HG03045 (cell line): ENCODE measurements at regions not wholly inside any gene's neighbourhood (a gene's known extent, or its start where the extent isn't known, plus 50 kb on each side); places are given as distances from the start of the nearest gene placed in this dataset.
A peak's percentile ranks its signal among the peaks of the same experiment; 100 is the strongest.

Source experiments
- ATAC-seq: cut with Tn5 transposase; IDR thresholded peaks from one replicate; pipeline ENCODE4 v1.9.1; 2021; ENCODE audit warnings: mild to moderate bottlenecking, moderate library complexity; ENCODE audit not compliant: unreplicated experiment

GRCh38 chr1:200319148-200319547 lies 90.7 kb downstream of the ZNF281 start:
- ATAC-seq = no peak

GRCh38 chr1:200317236-200317635 lies 92.6 kb downstream of the ZNF281 start:
- ATAC-seq = no peak

GRCh38 chr1:200316148-200316803 lies 93.6 kb downstream of the ZNF281 start:
- no peak for ATAC-seq

GRCh38 chr1:200314085-200314750 lies 95.6 kb downstream of the ZNF281 start:
- ATAC-seq = no peak

- no peak for ATAC-seq
Observed at GRCh38 chr1:200311256-200311655, 98.6 kb downstream of the ZNF281 start.

- no peak for ATAC-seq
Observed at GRCh38 chr1:200310824-200311223, 99.0 kb downstream of the ZNF281 start.

- no peak for ATAC-seq
Observed at GRCh38 chr1:200307755-200308066, 102.1 kb downstream of the ZNF281 start.

- peak; percentile 34 for ATAC-seq
Observed at GRCh38 chr1:200306944-200307754, 102.7 kb downstream of the ZNF281 start.

GRCh38 chr1:200305806-200306205 lies 104.0 kb downstream of the ZNF281 start:
- no peak for ATAC-seq

GRCh38 chr1:200304171-200304570 lies 105.7 kb downstream of the ZNF281 start:
- ATAC-seq = no peak

GRCh38 chr1:200302921-200303290 lies 106.9 kb downstream of the ZNF281 start:
- no peak for ATAC-seq

GRCh38 chr1:200302192-200302920 lies 107.5 kb downstream of the ZNF281 start:
- peak; percentile 81 for ATAC-seq

GRCh38 chr1:200301152-200301551 lies 108.7 kb downstream of the ZNF281 start:
- no peak for ATAC-seq

GRCh38 chr1:200299571-200299970 lies 110.3 kb downstream of the ZNF281 start:
- ATAC-seq = no peak

- no peak for ATAC-seq
Observed at GRCh38 chr1:200298242-200298641, 111.6 kb downstream of the ZNF281 start.

GRCh38 chr1:200296091-200296661 lies 113.7 kb downstream of the ZNF281 start:
- ATAC-seq = no peak

GRCh38 chr1:200294241-200294640 lies 115.6 kb downstream of the ZNF281 start:
- ATAC-seq = no peak

- no peak for ATAC-seq
Observed at GRCh38 chr1:200292699-200293098, 117.1 kb downstream of the ZNF281 start.

GRCh38 chr1:200291106-200291505 lies 118.7 kb downstream of the ZNF281 start:
- no peak for ATAC-seq

- no peak for ATAC-seq
Observed at GRCh38 chr1:200290010-200290685, 119.7 kb downstream of the ZNF281 start.
